DOHH2 (cell line): ENCODE measurements at regions not wholly inside any gene's neighbourhood (a gene's known extent, or its start where the extent isn't known, plus 50 kb on each side); places are given as distances from the start of the nearest gene placed in this dataset.

ENCODE experiments used
- H3F3A ChIP-seq: fragments of 200-600 bp; sonication (generic), shearing (Covaris generic); 2 replicates; pipeline ENCODE4 v1.6.0; 2016; ENCODE audit warnings: antibody characterized with exemption, mild to moderate bottlenecking; ENCODE audit not compliant: control insufficient read depth, insufficient read depth
- H3K27ac ChIP-seq: fragments of 200-600 bp; sonication (generic); 2 replicates; pipeline ENCODE4 v1.5.1; 2014; ENCODE audit warnings: low read depth, mild to moderate bottlenecking, low read length, moderate library complexity
- H3K27me3 ChIP-seq: fragments of 200-600 bp; sonication (generic); 2 replicates; pipeline ENCODE4 v1.6.1; 2014; ENCODE audit warnings: mild to moderate bottlenecking, low read length, mixed read lengths; ENCODE audit not compliant: control insufficient read depth
- H3K36me3 ChIP-seq: fragments of 200-600 bp; sonication (generic); 2 replicates; pipeline ENCODE4 v1.6.1; 2014; ENCODE audit warnings: mild to moderate bottlenecking, low read length, moderate library complexity, mixed read lengths; ENCODE audit not compliant: control insufficient read depth
- H3K4me1 ChIP-seq: fragments of 200-600 bp; sonication (generic); 2 replicates; pipeline ENCODE4 v1.6.1; 2014; ENCODE audit warnings: mild to moderate bottlenecking, low read length, mixed read lengths; ENCODE audit not compliant: control insufficient read depth
- H3K4me2 ChIP-seq: fragments of 200-600 bp; sonication (generic); 2 replicates; pipeline ENCODE4 v1.6.0; 2014; ENCODE audit warnings: mild to moderate bottlenecking, low read length, moderate library complexity
- H3K4me3 ChIP-seq: fragments of 200-600 bp; sonication (generic); 2 replicates; pipeline ENCODE4 v1.5.1; 2014; ENCODE audit warnings: mild to moderate bottlenecking, low read length, mixed read lengths
- H3K79me2 ChIP-seq: fragments of 200-600 bp; sonication (generic); 2 replicates; pipeline ENCODE4 v1.6.1; 2014; ENCODE audit warnings: mild to moderate bottlenecking, low read length, mixed read lengths; ENCODE audit not compliant: control insufficient read depth
- H3K9me2 ChIP-seq: fragments of 200-600 bp; sonication (generic); replicated peaks from 2 replicates; pipeline ENCODE4 v1.6.1; 2014; ENCODE audit warnings: mild to moderate bottlenecking, low read length, mixed read lengths; ENCODE audit not compliant: control insufficient read depth
- H3K9me3 ChIP-seq: fragments of 200-600 bp; sonication (generic); 2 replicates; pipeline ENCODE4 v1.6.1; 2014; ENCODE audit warnings: antibody characterized with exemption, low read length, mixed read lengths; ENCODE audit not compliant: control insufficient read depth, insufficient read depth
- H4K20me1 ChIP-seq: fragments of 200-600 bp; sonication (generic); 2 replicates; pipeline ENCODE4 v1.6.0; 2014; ENCODE audit warnings: low read depth, mild to moderate bottlenecking, antibody characterized with exemption, low read length, moderate library complexity; ENCODE audit not compliant: control insufficient read depth, insufficient read depth
- CTCF ChIP-seq: fragments of 200-600 bp; sonication (generic); IDR thresholded peaks from one replicate; pipeline ENCODE4 v1.5.1; 2014; ENCODE audit warnings: antibody characterized with exemption, mild to moderate bottlenecking, low read depth, low read length; ENCODE audit not compliant: poor library complexity, severe bottlenecking
- EZH2phosphoT487 ChIP-seq: fragments of 200-600 bp; sonication (generic); IDR thresholded peaks from 2 replicates; pipeline ENCODE4 v1.6.1; 2017; ENCODE audit warnings: borderline replicate concordance, mild to moderate bottlenecking, antibody characterized with exemption, low read length, moderate library complexity, mixed read lengths

GRCh38 chr12:104877103-104877705 is 80.9 kb downstream of the SLC41A2 start:
- Histone ChIP-seq H4K20me1 (no peaks in the 10 kb centered on the region), H3F3A (no peaks in the 10 kb centered on the region), H3K27me3 (no peaks in the 10 kb centered on the region), H3K9me2 (no peaks in the 10 kb centered on the region), H3K4me1 (no peaks in the 10 kb centered on the region), H3K36me3 (no peaks in the 10 kb centered on the region), H3K4me2 (no peak overlapping the region), H3K79me2 (no peaks in the 10 kb centered on the region), H3K9me3 (no peaks in the 10 kb centered on the region), H3K27ac (no peak overlapping the region), H3K4me3 (no peak overlapping the region)
- TF ChIP-seq EZH2phosphoT487 (no peak), CTCF (peak; percentile 73)

- Histone ChIP-seq H3K4me3 (no peak overlapping the region), H3K9me3 (no peaks in the 10 kb centered on the region), H3F3A (no peaks in the 10 kb centered on the region), H3K27ac (no peak overlapping the region), H3K27me3 (no peaks in the 10 kb centered on the region), H3K4me2 (no peak overlapping the region), H4K20me1 (no peaks in the 10 kb centered on the region), H3K9me2 (no peaks in the 10 kb centered on the region), H3K4me1 (0 out of 2 replicates have a peak, but pooled peaks cover 5% of the 10 kb centered on the region), H3K79me2 (no peaks in the 10 kb centered on the region), H3K36me3 (no peaks in the 10 kb centered on the region)
- TF ChIP-seq CTCF (no peak), EZH2phosphoT487 (no peak)
These were observed 84.7 kb downstream of the SLC41A2 start for GRCh38 chr12:104873374-104873773.

- H3K9me3 ChIP-seq, result no peaks in the 10 kb centered on the region
- H3K4me3 ChIP-seq, result no peak overlapping the region
- H3K36me3 ChIP-seq, result no peaks in the 10 kb centered on the region
- no peaks in the 10 kb centered on the region for H3F3A ChIP-seq
- H3K27me3 ChIP-seq, result no peaks in the 10 kb centered on the region
- H3K4me2 ChIP-seq, result no peak overlapping the region
- H4K20me1 ChIP-seq, result no peaks in the 10 kb centered on the region
- no peaks in the 10 kb centered on the region for H3K79me2 ChIP-seq
- H3K27ac ChIP-seq, result no peak overlapping the region
- 0 out of 2 replicates have a peak, but pooled peaks cover 5% of the 10 kb centered on the region for H3K4me1 ChIP-seq
- H3K9me2 ChIP-seq, result no peaks in the 10 kb centered on the region
- no peak for TF ChIP-seq EZH2phosphoT487
- TF ChIP-seq CTCF, result no peak
These were observed 87.3 kb downstream of the SLC41A2 start for GRCh38 chr12:104870797-104871196.

- Histone ChIP-seq H3K4me2 (no peak overlapping the region), H3K4me1 (0 out of 2 replicates have a peak, but pooled peaks cover 5% of the 10 kb centered on the region), H3K27ac (no peak overlapping the region), H3K9me3 (no peaks in the 10 kb centered on the region), H3K9me2 (no peaks in the 10 kb centered on the region), H3F3A (no peaks in the 10 kb centered on the region), H3K79me2 (no peaks in the 10 kb centered on the region), H3K36me3 (no peaks in the 10 kb centered on the region), H3K27me3 (no peaks in the 10 kb centered on the region), H4K20me1 (no peaks in the 10 kb centered on the region), H3K4me3 (no peak overlapping the region)
- TF ChIP-seq CTCF, result no peak
- no peak for TF ChIP-seq EZH2phosphoT487
These were observed 91.8 kb downstream of the SLC41A2 start for GRCh38 chr12:104866291-104866690.
